ENCODE measurements at regions not wholly inside any gene's neighbourhood (a gene's known extent, or its start where the extent isn't known, plus 50 kb on each side); places are given as distances from the start of the nearest gene placed in this dataset.

DNA sequence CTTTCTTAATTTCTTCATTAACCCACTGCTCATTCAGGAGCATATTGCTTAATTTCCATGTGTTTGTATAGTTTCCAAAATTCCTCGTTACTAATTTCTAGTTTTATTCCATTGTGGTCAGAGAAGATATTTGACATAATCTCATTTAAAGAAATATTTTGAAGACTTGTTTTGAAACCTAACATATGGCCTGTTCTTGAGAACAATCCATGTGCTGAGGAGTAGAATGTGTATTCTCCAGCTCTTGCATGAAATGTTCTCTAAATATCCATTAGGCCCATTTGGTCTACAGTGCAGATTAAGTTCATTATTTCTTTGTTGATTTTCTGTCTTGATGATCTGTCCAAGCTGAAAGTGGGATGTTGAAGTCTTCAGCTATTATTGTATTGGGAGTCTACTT is 251.7 kb downstream of the ALDH8A1 start:
- TF ChIP-seq, protein P1, sequence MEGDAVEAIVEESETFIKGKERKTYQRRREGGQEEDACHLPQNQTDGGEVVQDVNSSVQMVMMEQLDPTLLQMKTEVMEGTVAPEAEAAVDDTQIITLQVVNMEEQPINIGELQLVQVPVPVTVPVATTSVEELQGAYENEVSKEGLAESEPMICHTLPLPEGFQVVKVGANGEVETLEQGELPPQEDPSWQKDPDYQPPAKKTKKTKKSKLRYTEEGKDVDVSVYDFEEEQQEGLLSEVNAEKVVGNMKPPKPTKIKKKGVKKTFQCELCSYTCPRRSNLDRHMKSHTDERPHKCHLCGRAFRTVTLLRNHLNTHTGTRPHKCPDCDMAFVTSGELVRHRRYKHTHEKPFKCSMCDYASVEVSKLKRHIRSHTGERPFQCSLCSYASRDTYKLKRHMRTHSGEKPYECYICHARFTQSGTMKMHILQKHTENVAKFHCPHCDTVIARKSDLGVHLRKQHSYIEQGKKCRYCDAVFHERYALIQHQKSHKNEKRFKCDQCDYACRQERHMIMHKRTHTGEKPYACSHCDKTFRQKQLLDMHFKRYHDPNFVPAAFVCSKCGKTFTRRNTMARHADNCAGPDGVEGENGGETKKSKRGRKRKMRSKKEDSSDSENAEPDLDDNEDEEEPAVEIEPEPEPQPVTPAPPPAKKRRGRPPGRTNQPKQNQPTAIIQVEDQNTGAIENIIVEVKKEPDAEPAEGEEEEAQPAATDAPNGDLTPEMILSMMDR (IDR thresholded peaks at IDR 0.05): no peak
- TF ChIP-seq POLR2A (IDR thresholded peaks at IDR 0.05): no peak
